ELF-1 (cell line): ENCODE measurements at regions not wholly inside any gene's neighbourhood (a gene's known extent, or its start where the extent isn't known, plus 50 kb on each side); places are given as distances from the start of the nearest gene placed in this dataset.
"Not testable (repeated sequence)": the region's sequence is repeated elsewhere in the genome, so short reads cannot be mapped to it uniquely, and the experiment has no call there.

Source experiments
- DNase-seq: peaks from one replicate; pipeline ENCODE4 v3.0.0-alpha.2; 2016; ENCODE audit warnings: low read depth, low spot score

GRCh38 chr1:106232128-106232527 lies 824.3 kb upstream of the PRMT6 start:
- no peak for DNase-seq

- DNase-seq, result no peak
Measured at GRCh38 chr1:106233511-106233910, 823.0 kb upstream of the PRMT6 start.

GRCh38 chr1:106249365-106249764 lies 807.1 kb upstream of the PRMT6 start:
- DNase-seq, result no peak

- no peak for DNase-seq
Measured at GRCh38 chr1:106249810-106250209, 806.7 kb upstream of the PRMT6 start.

GRCh38 chr1:106254748-106255147 lies 801.7 kb upstream of the PRMT6 start:
- DNase-seq, result no peak

GRCh38 chr1:106266786-106267185 lies 789.7 kb upstream of the PRMT6 start:
- DNase-seq, result no peak

GRCh38 chr1:106268070-106268469 lies 788.4 kb upstream of the PRMT6 start:
- DNase-seq, result no peak

- DNase-seq, result no peak
Measured at GRCh38 chr1:106276871-106277270, 779.6 kb upstream of the PRMT6 start.

GRCh38 chr1:106277786-106278185 lies 778.7 kb upstream of the PRMT6 start:
- DNase-seq, result no peak

- DNase-seq, result no peak
Measured at GRCh38 chr1:106278716-106279115, 777.8 kb upstream of the PRMT6 start.

GRCh38 chr1:106289265-106289928 lies 767.1 kb upstream of the PRMT6 start:
- no peak for DNase-seq

GRCh38 chr1:106290805-106291501 lies 765.5 kb upstream of the PRMT6 start:
- no peak for DNase-seq

- DNase-seq, result no peak
Measured at GRCh38 chr1:106292130-106292529, 764.3 kb upstream of the PRMT6 start.

GRCh38 chr1:106296431-106296830 lies 760.0 kb upstream of the PRMT6 start:
- DNase-seq, result no peak

GRCh38 chr1:106304106-106304505 lies 752.4 kb upstream of the PRMT6 start:
- DNase-seq, result no peak

GRCh38 chr1:106319612-106320011 lies 736.9 kb upstream of the PRMT6 start:
- no peak for DNase-seq

GRCh38 chr1:106325600-106325999 lies 730.9 kb upstream of the PRMT6 start:
- DNase-seq, result no peak

- DNase-seq, result no peak
Measured at GRCh38 chr1:106344494-106344893, 712.0 kb upstream of the PRMT6 start.

GRCh38 chr1:106360252-106360651 lies 696.2 kb upstream of the PRMT6 start:
- DNase-seq, result no peak

- DNase-seq, result no peak
Measured at GRCh38 chr1:106366627-106367319, 689.7 kb upstream of the PRMT6 start.

- DNase-seq, result no peak
Measured at GRCh38 chr1:106378261-106378660, 678.2 kb upstream of the PRMT6 start.

- DNase-seq, result no peak
Measured at GRCh38 chr1:106380772-106381171, 675.7 kb upstream of the PRMT6 start.

GRCh38 chr1:106389160-106389559 lies 667.3 kb upstream of the PRMT6 start:
- not testable (repeated sequence) for DNase-seq
